Esophagus muscularis mucosa (tissue), 3 donors: ENCODE measurements at regions not wholly inside any gene's neighbourhood (a gene's known extent, or its start where the extent isn't known, plus 50 kb on each side); places are given as distances from the start of the nearest gene placed in this dataset.
"Not testable (repeated sequence)": the region's sequence is repeated elsewhere in the genome, so short reads cannot be mapped to it uniquely, and the experiment has no call there.

Source experiments
- CTCF ChIP-seq, 3 experiments: fragments of 200-600 bp in 2 of 3; fragments of 450-650 bp in 1 of 3; sonication (generic) in 2 of 3; IDR thresholded peaks; one replicate each; pipeline ENCODE4 v1.5.1; 2017 to 2019; ENCODE audit warnings: antibody characterized with exemption in 3 of 3, mild to moderate bottlenecking in 2 of 3, moderate library complexity in 1 of 3
- POLR2A ChIP-seq: fragments of 450-650 bp; IDR thresholded peaks from one replicate; pipeline ENCODE4 v1.6.1; 2017; ENCODE audit warnings: antibody characterized with exemption, moderate library complexity, mild to moderate bottlenecking, low read depth
- POLR2AphosphoS5 ChIP-seq, 2 donors: sonication (generic); formaldehyde crosslinking; IDR thresholded peaks; one replicate each; pipeline ENCODE4 v1.6.1; 2017; ENCODE audit warnings: antibody characterized with exemption in 2 of 2

DNA sequence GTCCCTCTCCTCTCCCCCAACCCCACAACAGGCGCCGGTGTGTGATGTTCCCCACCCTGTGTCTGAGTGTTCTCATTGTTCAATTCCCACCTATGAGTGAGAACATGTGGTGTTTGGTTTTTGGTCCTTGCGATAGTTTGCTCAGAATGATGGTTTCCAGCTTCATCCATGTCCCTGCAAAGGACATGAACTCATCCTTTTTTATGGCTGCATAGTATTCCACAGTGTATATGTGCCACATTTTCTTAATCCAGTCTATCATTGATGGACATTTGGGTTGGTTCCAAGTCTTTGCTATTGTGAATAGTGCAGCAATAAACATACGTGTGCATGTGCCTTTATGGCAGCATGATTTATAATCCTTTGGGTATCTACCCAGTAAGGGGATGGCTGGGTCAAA, 90.5 kb upstream of the CTBP2 start:
- not testable (repeated sequence) for TF ChIP-seq CTCF (IDR thresholded peaks at IDR 0.05); POLR2AphosphoS5 (IDR thresholded peaks at IDR 0.05); POLR2A
